K562 (cell line): ENCODE measurements at regions not wholly inside any gene's neighbourhood (a gene's known extent, or its start where the extent isn't known, plus 50 kb on each side); places are given as distances from the start of the nearest gene placed in this dataset.

Source experiments
- ATAC-seq: fragments of 200-7000 bp; cut with Tn5 transposase; 3 replicates; pipeline ENCODE4 v1.9.1; 2020; ENCODE audit warnings: moderate library complexity
- BruUV-seq: library from RNA; stranded (reverse); fragments of 400-500 nt; replicated peaks from 2 replicates; lab custom pipeline; 2021; lab: Mats Ljungman, UMichigan
- CTCF ChIA-PET: fragments of 300-600 bp; formaldehyde crosslinking; extraction: SDS; loops from one replicate; lab custom pipeline; 2021; ENCODE audit warnings: low intra/inter-chr PET ratio; lab: Yijun Ruan, JAX
- POLR2A ChIA-PET: fragments of 300-600, 350-650 bp; sonication (Branson Sonifier 250); formaldehyde crosslinking; extraction: SDS; loops from one replicate; lab custom pipeline; 2021; ENCODE audit warnings: antibody characterized with exemption, inconsistent platforms; lab: Yijun Ruan, JAX
- DNase-seq, 4 experiments: peaks; one replicate each; pipeline versions ENCODE4 v3.0.0 to v3.0.0-alpha.2; 2011 to 2018; ENCODE audit warnings: low spot score in 3 of 4, mixed read lengths in 3 of 4; ENCODE audit errors: extremely low read depth in 1 of 4
- FAIRE-seq: peaks from 2 replicates; lab custom pipeline; 2011; peaks lifted over from hg19 to GRCh38; lab: Jason Lieb, UNC
- H2AFZ ChIP-seq: 2 replicates; pipeline ENCODE4 v1.6.0; 2011; ENCODE audit warnings: low read depth, low read length, control low read depth, inconsistent platforms
- H3K27ac ChIP-seq: fragments of 200-600 bp; 3 replicates; pipeline ENCODE4 v1.8.0; 2011; ENCODE audit warnings: low read depth, mild to moderate bottlenecking, control low read depth, inconsistent platforms, low read length, moderate library complexity, mixed read lengths; ENCODE audit errors: extremely low read depth
- H3K27me3 ChIP-seq, 2 experiments: fragments of 300-600 bp in 1 of 2; 2 replicates in 1 of 2; 3 replicates in 1 of 2; pipeline versions ENCODE4 v1.6.0 to v1.8.0; 2011; ENCODE audit warnings: inconsistent platforms in 2 of 2, low read length in 2 of 2, mild to moderate bottlenecking in 1 of 2, mixed read lengths in 1 of 2, moderate library complexity in 1 of 2; ENCODE audit not compliant: control insufficient read depth in 2 of 2, insufficient read depth in 2 of 2
- H3K36me3 ChIP-seq: fragments of 300-600 bp; 3 replicates; pipeline ENCODE4 v1.8.0; 2011; ENCODE audit warnings: mild to moderate bottlenecking, low read length, inconsistent platforms; ENCODE audit not compliant: control insufficient read depth, insufficient read depth
- H3K4me1 ChIP-seq, 2 experiments: fragments of 200-600 bp in 1 of 2; replicated peaks in 1 of 2; 2 replicates in 1 of 2; 3 replicates in 1 of 2; pipeline versions ENCODE4 v1.5.1 to v1.8.0; 2011; ENCODE audit warnings: inconsistent platforms in 2 of 2, low read length in 2 of 2, mild to moderate bottlenecking in 1 of 2, mixed read lengths in 1 of 2, moderate library complexity in 1 of 2; ENCODE audit not compliant: control insufficient read depth in 2 of 2, insufficient read depth in 2 of 2
- H3K4me2 ChIP-seq: 2 replicates; pipeline ENCODE4 v1.6.1; 2011; ENCODE audit warnings: low read length, control low read depth, inconsistent platforms, mixed read lengths; ENCODE audit not compliant: insufficient read depth
- H3K4me3 ChIP-seq: fragments of 200-600 bp; sonication (generic), shearing (Covaris generic); 2 replicates; pipeline ENCODE4 v1.5.1; 2016; ENCODE audit warnings: control low read depth, inconsistent platforms
- H3K79me2 ChIP-seq: fragments of 200-600 bp; 3 replicates; pipeline ENCODE4 v1.8.0; 2011; ENCODE audit warnings: low read length, inconsistent platforms; ENCODE audit not compliant: control insufficient read depth, insufficient read depth
- H3K9ac ChIP-seq, 2 experiments: 2 replicates each; pipeline versions ENCODE4 v1.6.0 to v1.6.1; 2011; ENCODE audit warnings: low read depth in 2 of 2, low read length in 2 of 2, control low read depth in 1 of 2, inconsistent platforms in 1 of 2, mild to moderate bottlenecking in 1 of 2, mixed read lengths in 1 of 2; ENCODE audit not compliant: insufficient read depth in 1 of 2
- H3K9me1 ChIP-seq: one replicate; pipeline ENCODE4 v1.6.0; 2011; ENCODE audit warnings: inconsistent platforms, mild to moderate bottlenecking, low read length, moderate library complexity; ENCODE audit not compliant: control insufficient read depth, insufficient read depth
- H3K9me3 ChIP-seq: replicated peaks from 2 replicates; pipeline ENCODE4 v1.5.1; 2011; ENCODE audit warnings: low read depth, low read length, inconsistent platforms; ENCODE audit not compliant: control insufficient read depth, insufficient read depth
- H4K20me1 ChIP-seq: replicated peaks from 2 replicates; pipeline ENCODE4 v1.6.1; 2011; ENCODE audit warnings: low read length, inconsistent platforms, mixed read lengths; ENCODE audit not compliant: control insufficient read depth, insufficient read depth
- BRF1 ChIP-seq: IDR thresholded peaks from 3 replicates; pipeline ENCODE4 v1.6.1; 2011; ENCODE audit warnings: borderline replicate concordance, mild to moderate bottlenecking; ENCODE audit not compliant: insufficient read length; ENCODE audit errors: extremely low read depth
- HOMEZ ChIP-seq: fragments of 250-450 bp; sonication (Bioruptor Pico); IDR thresholded peaks from 2 replicates; pipeline ENCODE4 v1.4.0; 2020; ENCODE audit warnings: mild to moderate bottlenecking, moderate library complexity
- JUN ChIP-seq, 2 experiments: sonication (generic) in 1 of 2; formaldehyde crosslinking in 1 of 2; IDR thresholded peaks; 2 replicates each; pipeline versions ENCODE4 v1.6.1 to v1.8.0; 2012 to 2022; ENCODE audit warnings: borderline replicate concordance in 2 of 2, mild to moderate bottlenecking in 2 of 2, improper control_type of control experiment in 1 of 2, low read depth in 1 of 2, low read length in 1 of 2, missing genetic modification reagents in 1 of 2
- KDM5B ChIP-seq: fragments of 200-600 bp; sonication (generic); IDR thresholded peaks from 2 replicates; pipeline ENCODE4 v1.6.1; 2012; ENCODE audit warnings: low read depth, mild to moderate bottlenecking, moderate library complexity, low read length, control low read depth, inconsistent platforms; ENCODE audit not compliant: insufficient replicate concordance
- LCOR ChIP-seq: sonication (generic); formaldehyde crosslinking; IDR thresholded peaks from 2 replicates; pipeline ENCODE4 v1.8.0; 2022; ENCODE audit warnings: mild to moderate bottlenecking, missing genetic modification reagents
- MAX ChIP-seq: sonication (generic); formaldehyde crosslinking; IDR thresholded peaks from 2 replicates; pipeline ENCODE4 v1.9.0; 2022; ENCODE audit warnings: mild to moderate bottlenecking, missing genetic modification reagents
- NUFIP1 ChIP-seq: fragments of 450-650 bp; IDR thresholded peaks from 2 replicates; pipeline ENCODE4 v1.6.1; 2018; ENCODE audit not compliant: partially characterized antibody
- ZNF551 ChIP-seq: fragments of 250-450 bp; sonication (Bioruptor Pico); IDR thresholded peaks from 2 replicates; pipeline ENCODE4 v1.5.0; 2021; ENCODE audit warnings: mild to moderate bottlenecking, moderate library complexity
- ZSCAN32 ChIP-seq: fragments of 450-650 bp; formaldehyde crosslinking; IDR thresholded peaks from 2 replicates; pipeline ENCODE4 v1.4.0; 2020; ENCODE audit warnings: mild to moderate bottlenecking, moderate library complexity
- WGBS: fragments of 100-300 bp; shearing (Covaris generic); methylation state at CpG from one replicate; pipeline ENCODE4 v1.1.6; 2016; ENCODE audit warnings: low coverage, mixed read lengths; ENCODE audit not compliant: insufficient coverage; ENCODE audit errors: missing lambda C conversion rate; 5-methylcytosine and 5-hydroxymethylcytosine counted together
- in situ Hi-C: fragments of 300-500 bp; cut with MboI; formaldehyde crosslinking; loops from 4 replicates; pipeline ENCODE4 v1.15.0; 2018; ENCODE audit warnings: inconsistent platforms, mixed read lengths
- intact Hi-C: fragments of 100-400 bp; cut with micrococcal nuclease; formaldehyde crosslinking; loops from 2 replicates; pipeline ENCODE4 v1.14.2; 2022

- ATAC-seq, result no peak
- H4K20me1 ChIP-seq, result no peaks in the 10 kb centered on the region
- no TSS peak for BruUV-seq
- TF ChIP-seq ZSCAN32 (CRISPR knock-in tag), result no peak
- TF ChIP-seq ZNF551 (CRISPR knock-in tag), result no peak
- TF ChIP-seq HOMEZ (CRISPR knock-in tag), result no peak
- no peak for TF ChIP-seq BRF1
- TF ChIP-seq MAX (CRISPR knock-in tag), result no peak
- no peak for TF ChIP-seq NUFIP1
- no peak for TF ChIP-seq JUN (IDR thresholded peaks at IDR 0.05; ENCODE audit: borderline replicate concordance, low read depth, low read length)
- no peak for TF ChIP-seq JUN (CRISPR knock-in tag; IDR thresholded peaks at IDR 0.05; ENCODE audit: borderline replicate concordance)
- TF ChIP-seq KDM5B, result no peak
- TF ChIP-seq LCOR, result no peak
- H3K4me3 ChIP-seq, result no peak overlapping the region
- no peak for DNase-seq
- H3K9ac ChIP-seq, result no peak overlapping the region
- H3K79me2 ChIP-seq, result no peaks in the 10 kb centered on the region
- no peak overlapping the region for H2AFZ ChIP-seq
- no peaks in the 10 kb centered on the region for H3K9me1 ChIP-seq
- in situ Hi-C loops (no loop called here), intact Hi-C loops (no loop called here)
- FAIRE-seq, result no peak
- ChIA-PET POLR2A (no interaction called here), CTCF (no interaction called here)
- no peak overlapping the region for H3K4me2 ChIP-seq
- no peak overlapping the region for H3K27ac ChIP-seq
- peaks cover 2% of the 10 kb centered on the region; the same call in 1 of the 2 replicates for H3K9me3 ChIP-seq
- H3K36me3 ChIP-seq, result no peaks in the 10 kb centered on the region
- no peaks in the 10 kb centered on the region for H3K4me1 ChIP-seq
- H3K27me3 ChIP-seq, result no peaks in the 10 kb centered on the region
- 0% methylated on average over 5 of the region's 5 CpGs for WGBS
These were observed 405.4 kb downstream of the ETS1 start for GRCh38 chr11:128181984-128182383.
